Cardiac fibroblast (primary cell): ENCODE measurements at regions not wholly inside any gene's neighbourhood (a gene's known extent, or its start where the extent isn't known, plus 50 kb on each side); places are given as distances from the start of the nearest gene placed in this dataset.

ENCODE experiments used
- DNase-seq, 2 donors: peaks; one replicate each; pipeline versions ENCODE4 v3.0.0 to v3.0.0-alpha.2; 2010; ENCODE audit warnings: low read depth in 2 of 2
- H3K4me3 ChIP-seq, 2 donors: replicated peaks in 1 of 2; 1 replicate in 1 of 2; 2 replicates in 1 of 2; pipeline ENCODE4 v1.5.1; 2011; ENCODE audit warnings: low read depth in 2 of 2, low read length in 2 of 2, mild to moderate bottlenecking in 2 of 2, moderate library complexity in 1 of 2
- TF ChIP-seq, protein P1 (sequence below): IDR thresholded peaks from one replicate; pipeline ENCODE4 v1.5.1; 2011; ENCODE audit warnings: low read depth, mild to moderate bottlenecking, low read length, inconsistent platforms

DNA sequence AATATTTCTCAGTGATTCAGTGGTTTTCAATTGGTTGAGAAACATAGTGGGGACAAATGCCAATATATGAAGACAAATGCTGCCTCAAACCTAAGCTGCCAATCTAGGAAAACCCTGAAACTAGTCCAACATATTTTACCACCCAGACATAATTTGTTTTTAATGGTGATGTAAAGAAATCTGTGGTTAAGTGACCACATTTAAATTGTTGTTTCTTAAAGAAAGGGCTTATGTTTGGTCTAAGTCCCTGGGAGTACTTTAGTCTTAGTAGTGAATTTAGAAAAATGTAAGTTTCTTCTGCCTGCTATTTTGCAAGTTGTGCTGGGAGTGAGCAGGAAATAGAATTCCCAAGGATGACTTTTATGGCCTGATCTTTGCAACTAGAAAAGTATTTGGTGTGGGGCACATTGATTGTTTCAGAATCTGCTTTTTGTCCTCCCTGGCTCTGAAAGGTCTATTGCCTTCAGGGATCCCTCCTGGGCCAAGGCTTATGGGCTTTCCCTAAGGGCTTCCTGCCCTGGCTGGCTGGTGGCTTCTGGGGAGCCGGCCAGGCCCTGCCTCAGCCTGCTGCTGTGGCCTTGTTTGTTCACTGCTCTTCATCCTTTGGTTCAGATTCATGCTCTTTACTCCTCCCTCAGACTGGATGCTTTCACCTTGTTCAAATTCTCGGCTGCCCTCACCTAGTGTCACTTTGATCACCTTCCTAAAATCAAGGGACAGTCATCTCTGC lies 169.8 kb upstream of the JADE1 start:
- DNase-seq, result peak in 1 of 2 donors; percentile 19
- TF ChIP-seq, protein P1, sequence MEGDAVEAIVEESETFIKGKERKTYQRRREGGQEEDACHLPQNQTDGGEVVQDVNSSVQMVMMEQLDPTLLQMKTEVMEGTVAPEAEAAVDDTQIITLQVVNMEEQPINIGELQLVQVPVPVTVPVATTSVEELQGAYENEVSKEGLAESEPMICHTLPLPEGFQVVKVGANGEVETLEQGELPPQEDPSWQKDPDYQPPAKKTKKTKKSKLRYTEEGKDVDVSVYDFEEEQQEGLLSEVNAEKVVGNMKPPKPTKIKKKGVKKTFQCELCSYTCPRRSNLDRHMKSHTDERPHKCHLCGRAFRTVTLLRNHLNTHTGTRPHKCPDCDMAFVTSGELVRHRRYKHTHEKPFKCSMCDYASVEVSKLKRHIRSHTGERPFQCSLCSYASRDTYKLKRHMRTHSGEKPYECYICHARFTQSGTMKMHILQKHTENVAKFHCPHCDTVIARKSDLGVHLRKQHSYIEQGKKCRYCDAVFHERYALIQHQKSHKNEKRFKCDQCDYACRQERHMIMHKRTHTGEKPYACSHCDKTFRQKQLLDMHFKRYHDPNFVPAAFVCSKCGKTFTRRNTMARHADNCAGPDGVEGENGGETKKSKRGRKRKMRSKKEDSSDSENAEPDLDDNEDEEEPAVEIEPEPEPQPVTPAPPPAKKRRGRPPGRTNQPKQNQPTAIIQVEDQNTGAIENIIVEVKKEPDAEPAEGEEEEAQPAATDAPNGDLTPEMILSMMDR, result no peak
- no peak overlapping the region for H3K4me3 ChIP-seq

DNA sequence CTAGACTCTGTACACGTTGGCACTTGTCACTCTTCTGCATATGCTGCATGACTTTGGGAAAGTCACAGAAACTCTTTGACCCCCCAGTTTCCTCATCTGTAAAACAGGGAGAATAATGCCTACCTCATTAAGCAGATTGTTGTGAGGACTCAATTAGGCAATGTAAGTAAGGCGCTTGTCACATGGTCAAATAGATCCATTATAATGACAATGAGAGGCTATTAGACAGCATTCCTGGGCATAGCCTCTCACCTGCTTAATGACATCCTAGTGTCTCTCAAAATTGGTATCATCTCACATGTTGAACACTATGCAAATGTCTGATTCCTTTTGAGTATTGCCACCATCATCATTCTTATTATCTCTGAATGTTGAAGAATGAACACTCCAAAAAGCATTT lies 172.6 kb upstream of the JADE1 start:
- no peak overlapping the region for H3K4me3 ChIP-seq
- DNase-seq, result no peak
- TF ChIP-seq, protein P1, result no peak

DNA sequence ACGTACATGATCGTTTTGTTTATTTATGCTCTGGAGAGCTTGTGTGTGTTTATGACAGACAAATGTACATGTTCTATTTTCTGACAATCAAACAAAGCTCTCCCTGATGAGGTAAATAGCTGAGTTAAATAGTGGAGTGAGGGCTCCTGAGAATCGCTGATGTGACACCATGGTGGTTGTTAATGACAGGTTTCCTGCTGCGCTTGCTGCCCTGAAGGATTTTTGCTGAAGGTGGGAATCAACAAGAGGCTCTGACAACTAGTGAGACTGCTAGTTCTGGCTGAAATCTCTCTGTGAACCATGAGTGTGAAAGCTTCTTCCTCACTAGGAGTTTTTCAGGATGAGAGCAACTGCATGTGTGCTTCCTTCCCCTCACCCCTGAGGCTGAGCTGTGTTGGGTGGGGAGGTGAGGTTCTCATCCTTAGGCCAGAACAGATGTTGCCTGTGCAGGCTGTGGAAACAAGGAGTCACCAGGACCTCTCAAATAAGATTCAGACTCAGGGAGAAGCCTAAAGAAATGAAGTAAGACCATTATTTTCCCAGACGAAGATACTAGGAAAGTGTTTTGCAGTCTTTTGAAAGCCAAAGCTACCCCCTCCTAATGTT lies 173.4 kb upstream of the JADE1 start:
- TF ChIP-seq, protein P1, result no peak
- peak in 1 of 2 donors; percentile 22 for DNase-seq
- H3K4me3 ChIP-seq, result no peak overlapping the region

DNA sequence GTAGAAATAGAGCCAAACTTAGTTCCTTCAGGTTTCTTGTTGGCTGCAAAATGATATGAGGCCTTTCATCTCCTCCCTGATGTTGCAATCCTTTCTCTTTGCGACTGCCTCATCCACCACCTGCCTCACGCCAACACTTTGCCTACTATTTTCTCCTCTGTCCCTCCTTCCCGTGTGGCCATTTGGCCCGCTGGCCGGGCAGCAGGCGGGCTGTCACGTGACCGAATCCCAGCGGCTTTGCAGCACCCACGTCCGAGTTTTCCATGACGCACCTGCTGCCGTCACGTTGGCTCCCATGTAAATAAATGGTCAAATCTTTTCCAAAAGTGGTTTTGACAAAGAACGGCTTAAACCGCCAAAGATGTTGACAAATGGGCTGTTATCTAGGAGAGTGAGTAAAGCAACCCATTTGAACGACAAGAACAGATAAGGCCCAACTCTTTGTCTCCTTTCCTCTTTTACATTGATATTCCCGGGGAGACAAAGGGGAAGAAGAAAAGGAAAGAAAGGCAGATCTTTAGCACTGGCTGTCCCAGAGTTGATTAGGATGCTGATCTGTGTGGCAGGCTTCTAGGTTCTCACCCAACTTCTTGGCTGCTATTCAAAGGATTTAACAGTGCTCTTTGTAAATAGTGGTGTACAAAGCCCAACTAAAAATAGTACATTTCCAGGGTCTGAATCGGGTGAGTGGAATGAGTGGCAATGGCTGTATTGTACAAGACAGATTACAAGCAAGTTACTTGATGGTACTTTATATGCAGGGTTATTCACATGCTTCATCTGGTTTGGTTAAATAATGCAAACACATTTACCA lies 174.2 kb upstream of the JADE1 start:
- H3K4me3 ChIP-seq, result no peak overlapping the region
- peak; percentile 85 to 96 for DNase-seq
- TF ChIP-seq, protein P1, result no peak

DNA sequence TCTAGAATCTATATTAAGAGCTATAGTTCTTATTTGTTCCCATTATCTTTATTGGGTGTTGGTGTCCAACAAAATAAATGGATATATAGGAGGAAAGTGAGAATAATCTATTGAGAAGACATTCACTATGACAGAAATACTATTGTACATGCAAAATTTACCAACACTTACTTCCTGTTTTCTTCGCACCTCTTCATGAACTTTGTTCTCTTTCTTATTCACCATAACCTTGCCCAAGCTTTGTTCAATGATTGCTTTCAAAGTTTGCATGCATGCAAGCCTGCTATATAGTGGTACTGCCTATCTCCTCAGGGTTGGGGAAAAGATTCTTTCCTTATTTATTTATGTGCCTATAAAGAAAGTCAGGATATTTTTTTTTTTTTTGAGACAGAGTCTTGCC lies 176.4 kb upstream of the JADE1 start:
- H3K4me3 ChIP-seq, result no peak overlapping the region
- TF ChIP-seq, protein P1, result no peak
- no peak for DNase-seq

DNA sequence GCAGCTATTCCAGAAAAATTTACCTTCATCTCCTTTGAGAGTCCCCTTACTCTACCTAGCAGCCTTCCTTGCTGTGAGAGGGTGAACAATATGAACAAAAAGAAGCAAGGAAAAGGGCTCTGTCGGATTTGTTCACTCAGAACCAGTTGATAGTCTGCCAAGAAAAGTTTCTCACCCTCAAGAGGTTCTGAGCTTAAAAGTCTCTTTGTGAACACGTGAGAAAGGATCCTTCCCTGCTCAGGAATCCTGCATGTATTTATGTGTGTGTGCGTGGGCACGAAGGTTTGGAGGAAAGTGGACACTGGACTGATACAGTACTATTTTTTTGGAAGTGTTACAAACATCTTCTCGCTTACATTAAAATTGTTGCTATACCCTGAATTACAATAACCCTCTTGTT lies 178.6 kb upstream of the JADE1 start:
- no peak overlapping the region for H3K4me3 ChIP-seq
- TF ChIP-seq, protein P1, result no peak
- peak in 1 of 2 donors; percentile 63 for DNase-seq
